HEK293T (cell line): ENCODE measurements at regions not wholly inside any gene's neighbourhood (a gene's known extent, or its start where the extent isn't known, plus 50 kb on each side); places are given as distances from the start of the nearest gene placed in this dataset.

Experiments used
- CTBP1 ChIP-seq: fragments of 450-650 bp; IDR thresholded peaks from 2 replicates; pipeline ENCODE4 v1.6.1; 2016; ENCODE audit warnings: borderline replicate concordance
- FOXA1 ChIP-seq: fragments of 450-650 bp; IDR thresholded peaks from 2 replicates; pipeline ENCODE4 v1.6.1; 2016; ENCODE audit warnings: mild to moderate bottlenecking
- FOXK2 ChIP-seq: fragments of 450-650 bp; IDR thresholded peaks from 2 replicates; pipeline ENCODE4 v1.6.1; 2016; ENCODE audit warnings: mild to moderate bottlenecking
- L3MBTL2 ChIP-seq: fragments of 450-650 bp; conservative IDR thresholded peaks from 2 replicates; pipeline ENCODE4 v1.6.1; 2016; ENCODE audit warnings: mild to moderate bottlenecking
- SUZ12 ChIP-seq: fragments of 450-650 bp; IDR thresholded peaks from 2 replicates; pipeline ENCODE4 v1.6.1; 2016; ENCODE audit warnings: mild to moderate bottlenecking
- TARDBP ChIP-seq: fragments of 450-650 bp; IDR thresholded peaks from 2 replicates; pipeline ENCODE4 v1.6.1; 2016

- TF ChIP-seq CTBP1 (no peak), SUZ12 (no peak), FOXA1 (no peak), TARDBP (no peak), L3MBTL2 (no peak), FOXK2 (no peak)
Measured at GRCh38 chr9:129459547-129460322, 161.2 kb downstream of the C9orf50 start.
